VCaP (cell line): ENCODE measurements at regions not wholly inside any gene's neighbourhood (a gene's known extent, or its start where the extent isn't known, plus 50 kb on each side); places are given as distances from the start of the nearest gene placed in this dataset.

Experiments
- H3K27ac ChIP-seq: fragments of 450-650 bp; 2 replicates; pipeline ENCODE4 v1.5.1; 2017
- TF ChIP-seq, protein P1 (sequence below): fragments of 450-650 bp; conservative IDR thresholded peaks from 2 replicates; pipeline ENCODE4 v1.5.1; 2017; ENCODE audit warnings: mild to moderate bottlenecking, moderate library complexity

DNA sequence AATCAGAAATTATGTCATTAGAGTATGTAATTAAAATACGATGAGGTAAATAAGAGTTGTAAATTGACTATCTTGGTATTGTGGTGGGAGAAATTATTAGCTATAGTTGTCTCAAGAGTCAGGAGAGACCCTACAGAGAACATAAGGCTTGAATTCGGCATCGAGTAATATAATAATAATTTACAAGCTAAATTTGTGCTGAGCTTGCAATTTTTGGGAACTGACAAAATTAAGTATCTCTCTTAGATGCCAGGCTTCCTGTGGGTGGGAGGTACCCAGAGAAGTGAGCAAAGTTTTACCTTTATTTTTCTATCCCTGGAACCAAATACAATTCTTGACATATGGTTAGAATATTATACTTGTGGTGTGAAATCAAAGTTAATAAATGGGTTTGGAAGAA is 1637.0 kb downstream of the EFNB2 start:
- TF ChIP-seq, protein P1, sequence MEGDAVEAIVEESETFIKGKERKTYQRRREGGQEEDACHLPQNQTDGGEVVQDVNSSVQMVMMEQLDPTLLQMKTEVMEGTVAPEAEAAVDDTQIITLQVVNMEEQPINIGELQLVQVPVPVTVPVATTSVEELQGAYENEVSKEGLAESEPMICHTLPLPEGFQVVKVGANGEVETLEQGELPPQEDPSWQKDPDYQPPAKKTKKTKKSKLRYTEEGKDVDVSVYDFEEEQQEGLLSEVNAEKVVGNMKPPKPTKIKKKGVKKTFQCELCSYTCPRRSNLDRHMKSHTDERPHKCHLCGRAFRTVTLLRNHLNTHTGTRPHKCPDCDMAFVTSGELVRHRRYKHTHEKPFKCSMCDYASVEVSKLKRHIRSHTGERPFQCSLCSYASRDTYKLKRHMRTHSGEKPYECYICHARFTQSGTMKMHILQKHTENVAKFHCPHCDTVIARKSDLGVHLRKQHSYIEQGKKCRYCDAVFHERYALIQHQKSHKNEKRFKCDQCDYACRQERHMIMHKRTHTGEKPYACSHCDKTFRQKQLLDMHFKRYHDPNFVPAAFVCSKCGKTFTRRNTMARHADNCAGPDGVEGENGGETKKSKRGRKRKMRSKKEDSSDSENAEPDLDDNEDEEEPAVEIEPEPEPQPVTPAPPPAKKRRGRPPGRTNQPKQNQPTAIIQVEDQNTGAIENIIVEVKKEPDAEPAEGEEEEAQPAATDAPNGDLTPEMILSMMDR = no peak
- no peak overlapping the region for H3K27ac ChIP-seq

GRCh38 chr13:104895521-104895920 is 1639.9 kb downstream of the EFNB2 start:
- TF ChIP-seq, protein P1 = no peak
- H3K27ac ChIP-seq = no peak overlapping the region

DNA sequence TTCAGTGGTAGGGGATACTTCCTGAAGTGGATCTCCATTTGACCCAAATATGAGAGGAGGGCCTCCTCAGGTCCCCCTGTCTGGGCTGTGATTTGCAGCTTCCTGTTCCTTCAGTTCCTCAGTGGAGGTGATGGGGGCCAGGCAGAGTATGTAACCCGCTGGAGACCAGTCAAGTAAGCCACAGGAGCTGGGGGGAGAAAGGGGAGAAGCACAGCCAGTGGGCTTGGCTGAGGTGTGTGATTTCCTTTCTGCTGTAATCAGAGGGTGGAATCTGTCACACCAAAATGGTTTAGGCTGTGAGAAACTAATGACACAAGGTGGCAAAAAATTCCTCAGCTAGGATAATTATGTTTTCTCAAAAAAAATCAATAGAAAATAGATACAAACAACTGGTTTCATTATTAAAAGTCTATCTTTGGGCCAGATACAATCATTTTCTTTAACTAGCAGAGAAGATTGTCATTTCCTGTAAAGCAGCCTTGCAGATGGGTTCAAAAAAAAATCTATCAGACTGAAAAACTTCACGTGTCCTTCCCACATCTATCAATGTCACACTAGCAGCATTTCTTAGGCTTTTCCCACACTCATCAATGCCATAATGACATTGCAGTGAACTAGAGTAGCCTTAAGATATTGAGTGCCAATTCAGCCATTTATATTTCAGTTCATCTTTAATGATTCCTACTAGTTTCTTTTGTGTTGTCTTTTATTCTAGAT is 1660.3 kb downstream of the EFNB2 start:
- H3K27ac ChIP-seq = no peak overlapping the region
- TF ChIP-seq, protein P1 = no peak

- TF ChIP-seq, protein P1 = no peak
- no peak overlapping the region for H3K27ac ChIP-seq
Measured at GRCh38 chr13:104872153-104872552, 1663.3 kb downstream of the EFNB2 start.

- TF ChIP-seq, protein P1 = no peak
- H3K27ac ChIP-seq = no peak overlapping the region
Measured at GRCh38 chr13:104871456-104871855, 1664.0 kb downstream of the EFNB2 start.

GRCh38 chr13:104869501-104869900 is 1666.0 kb downstream of the EFNB2 start:
- TF ChIP-seq, protein P1 = no peak
- no peak overlapping the region for H3K27ac ChIP-seq

GRCh38 chr13:104868806-104869205 is 1666.7 kb downstream of the EFNB2 start:
- no peak overlapping the region for H3K27ac ChIP-seq
- TF ChIP-seq, protein P1 = no peak
